Gastroesophageal sphincter (tissue), 3 donors: ENCODE measurements at regions not wholly inside any gene's neighbourhood (a gene's known extent, or its start where the extent isn't known, plus 50 kb on each side); places are given as distances from the start of the nearest gene placed in this dataset.

Source experiments
- POLR2AphosphoS5 ChIP-seq: sonication (generic); formaldehyde crosslinking; IDR thresholded peaks from one replicate; pipeline ENCODE4 v1.6.1; 2017; ENCODE audit warnings: antibody characterized with exemption
- TF ChIP-seq, protein P1 (sequence below), 4 experiments: fragments of 200-600 bp in 2 of 4; fragments of 450-650 bp in 2 of 4; sonication (generic) in 1 of 4; IDR thresholded peaks; one replicate each; pipeline ENCODE4 v1.5.1; 2017 to 2019; ENCODE audit warnings: antibody characterized with exemption in 4 of 4, mild to moderate bottlenecking in 2 of 4, moderate library complexity in 2 of 4

DNA sequence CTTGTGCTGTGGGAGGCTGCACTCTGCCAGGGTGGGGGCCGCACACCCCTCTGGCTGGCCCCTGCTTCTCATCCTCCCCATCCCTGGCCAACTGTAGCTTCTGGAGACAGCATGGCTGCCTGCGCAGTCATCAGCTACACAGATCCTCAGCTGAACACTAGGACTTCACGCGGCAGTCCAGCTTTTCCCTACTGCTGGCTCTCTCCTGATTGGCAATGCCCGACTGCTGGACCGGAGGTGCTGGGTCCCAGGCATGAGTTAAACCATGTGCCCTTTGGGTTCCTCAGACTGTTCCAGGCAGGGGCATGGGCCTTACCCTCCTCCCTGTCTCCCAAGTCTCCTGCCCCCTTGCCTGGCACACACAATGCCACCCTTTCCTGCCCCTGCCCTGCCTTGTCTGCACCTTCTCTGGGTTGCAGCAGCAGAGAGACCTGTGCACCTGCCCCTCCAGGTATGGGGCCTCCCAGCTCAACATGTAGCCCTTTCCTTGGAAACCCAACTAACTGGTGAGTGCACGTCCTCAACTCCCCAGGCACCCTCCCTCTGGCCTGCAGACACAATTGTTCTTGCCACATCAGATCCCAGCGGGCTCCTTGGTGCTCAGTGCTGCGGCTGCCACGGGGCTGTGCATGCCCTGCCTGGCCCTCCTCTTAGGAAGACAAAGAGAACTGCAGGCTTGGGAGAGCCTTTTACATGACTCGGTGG, 1039.2 kb downstream of the TBC1D22A start:
- TF ChIP-seq, protein P1, sequence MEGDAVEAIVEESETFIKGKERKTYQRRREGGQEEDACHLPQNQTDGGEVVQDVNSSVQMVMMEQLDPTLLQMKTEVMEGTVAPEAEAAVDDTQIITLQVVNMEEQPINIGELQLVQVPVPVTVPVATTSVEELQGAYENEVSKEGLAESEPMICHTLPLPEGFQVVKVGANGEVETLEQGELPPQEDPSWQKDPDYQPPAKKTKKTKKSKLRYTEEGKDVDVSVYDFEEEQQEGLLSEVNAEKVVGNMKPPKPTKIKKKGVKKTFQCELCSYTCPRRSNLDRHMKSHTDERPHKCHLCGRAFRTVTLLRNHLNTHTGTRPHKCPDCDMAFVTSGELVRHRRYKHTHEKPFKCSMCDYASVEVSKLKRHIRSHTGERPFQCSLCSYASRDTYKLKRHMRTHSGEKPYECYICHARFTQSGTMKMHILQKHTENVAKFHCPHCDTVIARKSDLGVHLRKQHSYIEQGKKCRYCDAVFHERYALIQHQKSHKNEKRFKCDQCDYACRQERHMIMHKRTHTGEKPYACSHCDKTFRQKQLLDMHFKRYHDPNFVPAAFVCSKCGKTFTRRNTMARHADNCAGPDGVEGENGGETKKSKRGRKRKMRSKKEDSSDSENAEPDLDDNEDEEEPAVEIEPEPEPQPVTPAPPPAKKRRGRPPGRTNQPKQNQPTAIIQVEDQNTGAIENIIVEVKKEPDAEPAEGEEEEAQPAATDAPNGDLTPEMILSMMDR (IDR thresholded peaks at IDR 0.05), result no peak
- TF ChIP-seq POLR2AphosphoS5, result no peak
